H9 (cell line): ENCODE measurements at regions not wholly inside any gene's neighbourhood (a gene's known extent, or its start where the extent isn't known, plus 50 kb on each side); places are given as distances from the start of the nearest gene placed in this dataset.
"Not testable (repeated sequence)": the region's sequence is repeated elsewhere in the genome, so short reads cannot be mapped to it uniquely, and the experiment has no call there.

Experiments
- DNase-seq: peaks from one replicate; pipeline ENCODE4 v3.0.0-alpha.2; 2017
- H2AFZ ChIP-seq: one replicate; pipeline ENCODE4 v1.6.1; 2013; ENCODE audit warnings: mild to moderate bottlenecking, low read length, control low read depth, moderate library complexity
- H2AK5ac ChIP-seq: 2 replicates; pipeline ENCODE4 v1.6.1; 2013; ENCODE audit warnings: low read length, control low read depth, mixed read lengths; ENCODE audit not compliant: insufficient read length
- H2BK120ac ChIP-seq: one replicate; pipeline ENCODE4 v1.6.1; 2013; ENCODE audit warnings: low read depth, mild to moderate bottlenecking, low read length, control low read depth, inconsistent platforms; ENCODE audit not compliant: poor library complexity, severe bottlenecking
- H2BK12ac ChIP-seq: 2 replicates; pipeline ENCODE4 v1.6.1; 2013; ENCODE audit warnings: low read length, control low read depth, mixed read lengths, low read depth; ENCODE audit not compliant: insufficient read length
- H2BK15ac ChIP-seq: 2 replicates; pipeline ENCODE4 v1.6.1; 2013; ENCODE audit warnings: low read depth, low read length, control low read depth
- H2BK20ac ChIP-seq: one replicate; pipeline ENCODE4 v1.6.1; 2013; ENCODE audit warnings: low read depth, mild to moderate bottlenecking, low read length, control low read depth, inconsistent platforms; ENCODE audit not compliant: poor library complexity, severe bottlenecking
- H2BK5ac ChIP-seq: 2 replicates; pipeline ENCODE4 v1.6.1; 2013; ENCODE audit warnings: low read length, control low read depth, mixed read lengths; ENCODE audit not compliant: insufficient read length
- H3K14ac ChIP-seq: 2 replicates; pipeline ENCODE4 v1.6.1; 2013; ENCODE audit warnings: low read length, control low read depth; ENCODE audit not compliant: insufficient read depth
- H3K18ac ChIP-seq: 2 replicates; pipeline ENCODE4 v1.6.1; 2013; ENCODE audit warnings: low read depth, mild to moderate bottlenecking, mixed read lengths, low read length, control low read depth; ENCODE audit not compliant: insufficient read length
- H3K23ac ChIP-seq: 2 replicates; pipeline ENCODE4 v1.6.1; 2013; ENCODE audit warnings: low read length, control low read depth, mixed read lengths, low read depth; ENCODE audit not compliant: insufficient read length
- H3K23me2 ChIP-seq: 2 replicates; pipeline ENCODE4 v1.6.1; 2013; ENCODE audit warnings: low read depth, mild to moderate bottlenecking, mixed read lengths, low read length, control low read depth; ENCODE audit not compliant: insufficient read length, poor library complexity, severe bottlenecking
- H3K27ac ChIP-seq: 2 replicates; pipeline ENCODE4 v1.5.1; 2013; ENCODE audit warnings: low read length, control low read depth, mixed read lengths, low read depth; ENCODE audit not compliant: insufficient read length
- H3K27me3 ChIP-seq: 2 replicates; pipeline ENCODE4 v1.6.1; 2013; ENCODE audit warnings: low read length, control low read depth, inconsistent platforms; ENCODE audit not compliant: insufficient read depth
- H3K4ac ChIP-seq: 2 replicates; pipeline ENCODE4 v1.6.1; 2013; ENCODE audit warnings: low read depth, mild to moderate bottlenecking, control low read depth, inconsistent platforms, low read length, moderate library complexity
- H3K4me1 ChIP-seq: 2 replicates; pipeline ENCODE4 v1.6.1; 2013; ENCODE audit warnings: low read length, control low read depth, inconsistent platforms; ENCODE audit not compliant: insufficient read depth
- H3K4me2 ChIP-seq: 2 replicates; pipeline ENCODE4 v1.6.1; 2013; ENCODE audit warnings: low read length, control low read depth, mixed read lengths; ENCODE audit not compliant: insufficient read length, insufficient read depth
- H3K56ac ChIP-seq: 2 replicates; pipeline ENCODE4 v1.6.1; 2013; ENCODE audit warnings: low read depth, mild to moderate bottlenecking, mixed read lengths, low read length, control low read depth; ENCODE audit not compliant: insufficient read length
- H3K79me1 ChIP-seq: 2 replicates; pipeline ENCODE4 v1.6.1; 2013; ENCODE audit warnings: low read depth, mild to moderate bottlenecking, moderate library complexity, low read length, control low read depth, inconsistent platforms; ENCODE audit not compliant: insufficient read depth, poor library complexity, severe bottlenecking
- H3K79me2 ChIP-seq: 2 replicates; pipeline ENCODE4 v1.6.1; 2013; ENCODE audit warnings: low read length, control low read depth, inconsistent platforms; ENCODE audit not compliant: insufficient read depth
- H3K9ac ChIP-seq: 2 replicates; pipeline ENCODE4 v1.6.1; 2013; ENCODE audit warnings: low read length, control low read depth, mixed read lengths; ENCODE audit not compliant: insufficient read length; ENCODE audit errors: extremely low read depth
- H3K9me3 ChIP-seq: one replicate; pipeline ENCODE4 v1.6.1; 2013; ENCODE audit warnings: low read depth, low read length, inconsistent platforms; ENCODE audit not compliant: control insufficient read depth
- H3T11ph ChIP-seq: one replicate; pipeline ENCODE4 v1.6.1; 2013; ENCODE audit warnings: mild to moderate bottlenecking, low read length, control low read depth, inconsistent platforms
- H4K20me1 ChIP-seq: one replicate; pipeline ENCODE4 v1.6.1; 2013; ENCODE audit not compliant: control insufficient read depth, insufficient read length, insufficient read depth
- H4K5ac ChIP-seq: 2 replicates; pipeline ENCODE4 v1.6.1; 2013; ENCODE audit warnings: low read depth, mild to moderate bottlenecking, mixed read lengths, low read length, control low read depth; ENCODE audit not compliant: insufficient read length
- H4K8ac ChIP-seq: replicated peaks from 2 replicates; pipeline ENCODE4 v1.6.1; 2013; ENCODE audit warnings: low read length, control low read depth, mixed read lengths, low read depth; ENCODE audit not compliant: insufficient read length
- H4K91ac ChIP-seq: 2 replicates; pipeline ENCODE4 v1.6.1; 2013; ENCODE audit warnings: low read depth, mild to moderate bottlenecking, moderate library complexity, mixed read lengths, low read length, control low read depth; ENCODE audit not compliant: insufficient read length
- H3K27ac Mint-ChIP-seq, 3 experiments: 2 replicates in 2 of 3; 3 replicates in 1 of 3; pipeline ENCODE4 v1.8.0; 2020 to 2021; ENCODE audit warnings: mixed read lengths in 3 of 3, mild to moderate bottlenecking in 1 of 3, moderate library complexity in 1 of 3
- H3K27me3 Mint-ChIP-seq: 2 replicates; pipeline ENCODE4 v1.8.0; 2021; ENCODE audit warnings: low read depth, mild to moderate bottlenecking, moderate library complexity, mixed read lengths
- H3K36me3 Mint-ChIP-seq, 3 experiments: 2 replicates in 2 of 3; 3 replicates in 1 of 3; pipeline ENCODE4 v1.8.0; 2020 to 2021; ENCODE audit warnings: low read depth in 3 of 3, mixed read lengths in 3 of 3; ENCODE audit not compliant: insufficient read depth in 1 of 3
- H3K4me1 Mint-ChIP-seq, 2 experiments: 2 replicates each; pipeline ENCODE4 v1.8.0; 2020; ENCODE audit warnings: mixed read lengths in 2 of 2
- H3K4me3 Mint-ChIP-seq, 2 experiments: 2 replicates in 1 of 2; 3 replicates in 1 of 2; pipeline ENCODE4 v1.8.0; 2020 to 2021; ENCODE audit warnings: mild to moderate bottlenecking in 2 of 2, mixed read lengths in 2 of 2, moderate library complexity in 1 of 2
- H3K9me3 Mint-ChIP-seq, 2 experiments: 2 replicates in 1 of 2; 3 replicates in 1 of 2; pipeline ENCODE4 v1.8.0; 2020; ENCODE audit warnings: mild to moderate bottlenecking in 2 of 2, mixed read lengths in 2 of 2, moderate library complexity in 1 of 2
- WGBS: extraction: QIAGEN DNeasy Blood & Tissue Kit; methylation state at CpG from one replicate; pipeline ENCODE4 v1.1.7; 2013; ENCODE audit warnings: missing lambda C conversion rate, low lambda C conversion rate, mixed read lengths; ENCODE audit not compliant: insufficient read length; ENCODE audit errors: extremely low coverage; 5-methylcytosine and 5-hydroxymethylcytosine counted together

- H3K4me3 Mint-ChIP-seq, H2BK15ac ChIP-seq, DNase-seq: not testable (repeated sequence)
Observed at GRCh38 chr6:94851329-94851728, 726.0 kb upstream of the MANEA start.

More at GRCh38 chr6:94851329-94851728, 726.0 kb upstream of the MANEA start:
- H2AFZ ChIP-seq, H3K4me1 ChIP-seq, H2BK120ac ChIP-seq, H3K23ac ChIP-seq, H3T11ph ChIP-seq, H4K20me1 ChIP-seq, H3K27ac Mint-ChIP-seq, H3K27ac ChIP-seq, H3K4me1 Mint-ChIP-seq, H4K5ac ChIP-seq, H3K9ac ChIP-seq, H4K91ac ChIP-seq, H2BK5ac ChIP-seq, H3K4ac ChIP-seq, H2AK5ac ChIP-seq, H2BK20ac ChIP-seq, H3K23me2 ChIP-seq, H3K4me2 ChIP-seq, H3K79me1 ChIP-seq, H3K27me3 ChIP-seq, H3K14ac ChIP-seq, H2BK12ac ChIP-seq, H4K8ac ChIP-seq, H3K9me3 ChIP-seq, H3K18ac ChIP-seq, H3K79me2 ChIP-seq, H3K56ac ChIP-seq, H3K27me3 Mint-ChIP-seq: not testable (repeated sequence)
- no CpG with 5 or more reads among the region's 8 CpGs for WGBS
- H3K9me3 Mint-ChIP-seq = peaks cover 21 to 23% of the 10 kb centered on the region in 2 experiments
- peaks cover 5 to 21% (median 15%) of the 10 kb centered on the region in 3 experiments for H3K36me3 Mint-ChIP-seq
